COLO829 (cell line): ENCODE measurements at regions not wholly inside any gene's neighbourhood (a gene's known extent, or its start where the extent isn't known, plus 50 kb on each side); places are given as distances from the start of the nearest gene placed in this dataset.

Experiments
- DNase-seq: peaks from one replicate; pipeline ENCODE4 v3.0.0; 2012; ENCODE audit warnings: low spot score

DNA sequence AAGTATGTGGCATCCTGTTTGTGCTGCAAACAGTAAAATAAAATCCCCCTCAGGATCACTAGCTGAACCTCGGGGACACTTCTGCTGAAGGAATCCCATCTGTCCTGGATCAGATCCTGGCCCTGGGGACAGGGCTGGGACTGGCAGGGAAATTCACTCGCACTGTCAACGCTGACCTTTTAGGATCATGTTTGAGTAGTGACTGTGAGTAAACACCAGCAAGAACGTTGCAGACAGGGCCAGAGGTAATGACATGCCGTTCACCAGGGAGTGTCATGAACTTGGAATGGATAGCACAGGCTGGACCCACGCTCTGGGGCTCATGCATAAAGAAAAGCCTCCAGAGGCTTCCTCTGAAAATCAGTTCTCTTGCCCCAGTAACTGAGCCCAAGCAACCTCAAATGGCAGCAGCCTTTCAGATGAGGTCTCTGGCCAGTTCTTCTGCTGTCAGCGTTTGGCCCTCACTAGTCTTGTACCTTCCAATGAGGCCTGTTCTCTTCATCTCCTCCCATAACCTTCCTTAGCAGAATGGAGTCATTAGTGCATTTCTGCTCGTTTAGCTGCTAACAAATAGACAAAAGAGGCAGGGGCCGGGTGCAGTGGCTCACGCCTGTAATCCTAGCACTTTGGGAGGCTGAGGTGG is 51.0 kb upstream of the BARX2 start:
- no peak for DNase-seq

DNA sequence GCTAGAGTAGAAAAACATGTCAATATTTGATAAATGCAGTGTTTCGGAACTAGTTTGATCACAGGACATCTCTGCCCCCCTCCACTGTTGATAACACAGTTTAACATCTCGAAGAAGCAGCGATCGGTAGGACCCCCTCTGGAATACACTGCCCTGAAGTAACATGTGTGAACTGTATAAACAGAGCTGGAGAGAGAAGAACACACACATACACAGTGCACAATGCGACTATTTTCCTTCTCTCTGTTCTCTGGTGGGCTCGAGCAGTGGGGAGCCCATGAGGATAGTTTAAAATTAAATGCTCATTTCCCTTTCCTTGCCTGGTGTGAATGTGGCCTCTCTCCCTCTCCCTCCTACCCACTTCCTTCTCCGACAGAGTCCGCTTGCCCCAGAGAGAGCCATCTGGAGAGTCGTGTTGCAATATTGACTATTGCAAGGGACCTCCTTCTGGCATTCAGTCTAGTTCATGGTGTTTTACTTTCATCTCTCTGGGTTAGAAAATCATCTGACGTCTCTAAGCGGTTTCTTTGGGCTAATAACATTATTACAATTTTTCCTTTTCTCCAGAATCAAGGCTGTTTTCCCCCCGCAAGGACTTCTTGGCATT is 51.6 kb upstream of the BARX2 start:
- no peak for DNase-seq

DNA sequence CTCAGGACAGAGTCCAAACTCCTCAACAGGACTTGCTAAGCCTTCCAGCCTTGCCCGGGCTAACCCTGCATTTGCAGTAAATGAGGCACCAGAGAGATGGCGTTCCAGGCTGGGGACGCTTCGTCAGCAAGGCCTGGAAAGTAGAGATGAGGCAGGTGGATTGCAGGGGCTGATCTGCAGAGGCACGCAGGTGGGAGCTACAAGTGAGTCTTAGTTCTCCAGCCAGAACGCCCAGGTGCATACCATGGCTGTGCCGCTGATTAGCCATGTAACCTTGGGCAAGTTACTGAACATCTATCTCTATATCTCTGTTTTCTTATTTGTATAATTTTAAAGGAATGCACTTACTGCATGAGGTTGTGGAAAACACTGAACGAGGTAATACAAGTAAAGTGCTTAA is 52.7 kb upstream of the BARX2 start:
- DNase-seq: no peak

DNA sequence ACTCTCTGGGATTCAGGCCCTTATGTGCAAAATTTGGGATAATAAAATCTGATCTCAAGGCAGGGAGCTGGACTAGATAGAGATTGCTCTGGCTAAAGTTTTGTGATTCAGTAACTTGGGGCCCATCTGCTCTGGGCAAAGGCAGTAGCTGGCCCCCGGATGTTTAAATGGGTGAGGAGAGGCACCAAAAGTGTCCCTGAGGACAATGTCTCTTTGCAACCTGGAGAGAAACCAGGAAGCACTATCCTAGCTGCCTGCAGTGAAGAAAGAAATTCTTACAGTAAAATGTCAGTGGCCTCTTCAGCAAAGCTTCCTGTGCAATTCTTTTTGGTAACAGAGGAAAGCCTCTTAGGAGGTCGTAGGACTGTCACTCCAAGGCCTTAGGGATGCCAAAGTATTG is 54.6 kb upstream of the BARX2 start:
- DNase-seq: no peak

DNA sequence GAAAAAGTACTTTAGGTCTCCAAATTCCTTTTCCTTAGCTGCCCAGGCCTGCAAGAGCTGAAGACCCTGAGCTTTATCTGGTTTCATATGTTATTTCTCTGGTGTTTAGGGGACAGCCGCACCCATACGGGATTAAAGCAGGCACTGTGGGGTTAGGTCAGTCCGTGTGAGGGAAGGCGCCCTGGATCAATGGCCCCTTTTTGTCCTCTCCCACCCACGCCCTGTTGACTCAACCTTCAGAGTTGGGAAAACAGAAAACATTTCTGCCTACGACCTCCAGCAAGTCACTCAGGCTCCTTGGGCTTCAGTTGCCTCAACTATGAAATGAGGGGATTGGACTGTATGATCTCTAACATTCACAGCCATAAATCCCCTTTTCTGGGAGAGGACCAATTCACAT is 55.2 kb upstream of the BARX2 start:
- DNase-seq: peak; percentile 85

DNA sequence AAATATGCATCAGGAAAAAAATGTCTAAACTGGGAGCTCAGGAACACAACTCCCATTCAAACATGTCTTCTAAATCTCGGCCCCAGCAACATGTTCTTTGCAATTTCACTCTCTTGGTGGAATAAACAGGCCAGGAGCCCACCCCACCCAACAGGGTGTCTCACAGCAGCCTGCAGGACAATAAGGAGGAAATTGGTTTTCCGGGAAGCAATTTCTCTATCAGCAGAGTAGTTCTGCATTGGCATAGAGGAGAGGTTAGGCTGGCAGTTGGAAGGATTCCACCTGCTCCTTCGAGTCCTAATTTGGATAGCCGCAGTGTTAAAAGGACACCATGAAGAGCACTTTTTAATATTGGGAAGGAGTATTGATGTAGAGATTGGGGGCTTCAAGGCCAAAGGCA is 55.9 kb upstream of the BARX2 start:
- no peak for DNase-seq

DNA sequence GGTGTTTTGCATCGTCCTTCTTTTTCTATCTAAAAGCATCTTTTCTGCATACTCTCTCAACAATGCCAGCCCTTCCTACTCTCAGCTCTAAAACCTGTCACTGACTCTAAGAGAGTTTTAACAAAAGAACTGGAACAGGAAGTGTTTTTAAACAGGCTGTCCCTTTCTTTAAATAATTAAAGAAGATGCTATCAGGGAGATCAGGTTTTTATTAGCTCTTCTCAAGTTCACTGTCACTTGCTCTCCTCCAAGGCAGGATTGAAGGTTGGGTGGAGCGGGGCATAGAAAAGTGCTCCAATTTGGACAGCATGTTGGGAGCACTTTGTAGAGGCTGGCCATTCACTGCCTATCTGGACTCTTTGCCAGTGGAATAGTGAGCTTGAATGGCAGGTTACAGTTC is 56.4 kb upstream of the BARX2 start:
- DNase-seq: no peak

DNA sequence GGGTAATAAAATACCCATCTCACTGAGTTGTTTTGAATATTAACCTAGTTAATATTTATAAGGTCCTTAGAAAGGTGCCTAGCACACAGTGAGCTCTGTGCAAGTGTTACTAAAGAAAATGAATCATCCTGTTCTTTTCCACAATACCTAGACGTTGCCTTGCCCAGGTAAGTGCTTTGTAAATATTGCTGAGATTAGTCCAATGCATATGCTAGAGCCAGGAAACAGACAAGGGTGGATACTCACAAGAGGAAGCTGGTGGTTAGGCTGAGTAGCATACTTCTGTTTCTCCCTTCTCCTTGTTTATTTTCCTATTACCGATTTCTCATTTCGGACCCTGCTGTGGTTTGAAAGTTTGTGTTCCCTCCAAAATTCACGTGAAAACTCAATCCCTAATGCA is 58.1 kb upstream of the BARX2 start:
- DNase-seq: no peak

DNA sequence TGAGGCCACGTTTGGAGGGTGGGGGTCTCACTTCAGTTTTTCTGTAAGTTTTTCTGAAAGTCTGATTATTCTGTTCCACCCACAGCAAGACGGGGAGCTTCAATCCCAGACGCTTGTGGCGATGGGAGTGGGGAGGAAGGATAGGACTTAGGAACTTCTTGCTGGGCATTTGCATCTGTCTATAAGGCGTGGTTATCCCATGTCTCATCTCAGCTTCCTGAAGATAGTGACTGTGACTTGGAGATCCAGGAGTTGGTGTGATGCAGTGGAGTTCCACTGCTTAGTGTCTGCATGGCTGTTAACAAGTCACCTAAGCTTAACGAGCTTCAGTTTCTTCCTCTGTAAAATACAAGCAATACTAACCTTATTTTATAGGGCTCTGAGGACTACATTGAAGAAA is 58.9 kb upstream of the BARX2 start:
- no peak for DNase-seq

DNA sequence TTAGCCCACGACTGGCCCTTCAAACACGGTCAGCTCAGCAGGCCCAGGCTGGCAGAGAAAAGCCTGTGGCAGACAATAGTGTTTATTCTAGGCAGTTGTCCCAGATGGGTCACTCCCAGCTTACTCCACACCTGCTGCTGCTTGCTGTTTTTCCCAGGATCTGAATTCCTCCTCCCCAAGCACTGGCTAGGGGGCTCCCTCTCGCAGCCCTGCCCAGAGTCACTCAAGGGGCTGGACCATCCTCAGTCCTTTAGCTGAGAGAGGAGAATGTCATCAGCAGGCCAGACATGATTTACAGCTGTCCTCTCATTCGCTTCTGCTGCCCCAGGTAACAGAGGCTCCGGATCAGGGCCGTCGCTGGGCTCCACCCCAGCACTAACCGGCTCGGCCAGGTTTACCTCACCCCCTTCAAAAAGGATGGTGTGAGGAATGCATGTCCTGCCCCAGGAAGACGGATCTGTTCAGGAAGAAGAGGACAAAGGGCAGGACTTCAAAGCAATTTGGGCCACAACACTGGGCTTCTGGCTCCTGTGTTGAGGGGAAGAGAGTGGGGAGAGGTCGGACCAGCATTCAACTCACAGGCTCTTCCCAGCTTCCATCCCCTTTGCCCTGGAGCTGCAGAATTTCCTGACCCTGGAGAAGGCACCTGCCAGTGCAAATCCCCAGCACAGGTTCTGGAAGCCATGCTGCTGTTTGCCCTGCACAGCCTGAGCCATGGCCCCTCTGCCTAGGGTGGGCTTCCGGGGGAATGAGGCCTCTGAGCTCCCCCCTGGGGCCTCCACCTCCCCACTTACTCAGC is 59.7 kb upstream of the BARX2 start:
- DNase-seq: no peak

DNA sequence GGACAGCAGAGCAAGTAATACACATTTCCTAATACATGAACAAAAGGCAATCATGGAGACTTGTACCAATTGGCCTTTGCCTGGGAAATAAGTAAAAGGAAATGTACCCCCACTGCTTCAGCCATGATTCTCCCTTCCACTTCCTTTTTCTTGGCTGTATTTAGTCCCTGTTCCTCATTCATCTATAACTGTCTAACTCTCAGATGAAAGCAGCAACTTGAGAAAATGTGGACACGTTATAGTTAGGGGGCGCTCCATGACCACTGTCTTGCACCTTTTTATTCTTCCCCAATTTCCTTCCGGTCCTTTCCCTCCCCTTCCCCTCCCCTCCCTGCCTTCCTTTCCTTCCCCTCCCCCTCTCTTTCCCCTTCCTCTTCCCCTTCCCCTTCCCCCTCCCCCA is 61.3 kb upstream of the BARX2 start:
- DNase-seq: no peak

DNA sequence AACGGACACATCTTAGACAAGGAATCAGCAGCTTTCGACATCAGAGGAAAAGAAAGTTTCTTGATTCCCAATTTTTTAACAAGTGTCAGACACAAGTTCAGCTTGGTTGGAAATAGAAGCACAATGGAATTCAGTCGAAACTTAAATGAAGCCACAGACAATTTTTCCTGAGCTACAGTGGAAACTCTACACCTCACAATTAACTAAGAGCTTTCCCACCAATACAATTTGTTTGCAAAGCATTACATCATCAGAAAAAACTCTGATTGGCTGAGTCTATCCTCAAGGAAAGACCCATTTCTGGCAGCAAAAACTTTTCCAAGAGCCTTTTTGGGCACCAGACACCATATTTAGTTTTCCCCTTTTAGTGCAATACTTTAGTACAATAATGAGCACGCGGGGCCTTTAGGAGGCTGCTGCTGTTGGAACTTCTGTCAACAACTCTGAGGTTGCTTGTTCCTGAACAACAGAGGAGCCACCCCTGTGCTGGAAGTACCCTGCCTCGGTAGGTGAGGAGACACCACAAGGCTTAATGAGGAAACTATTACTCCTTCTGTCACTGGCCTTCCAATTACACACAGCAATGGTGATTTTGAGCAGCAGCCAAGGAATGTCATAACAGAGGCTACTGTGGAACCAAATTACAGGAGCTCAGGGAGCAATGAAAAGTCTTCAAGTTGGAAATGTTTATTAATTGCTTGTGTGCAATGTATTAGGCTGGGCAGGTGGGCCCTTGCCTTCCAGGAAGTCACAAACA is 61.9 kb upstream of the BARX2 start:
- DNase-seq: no peak

DNA sequence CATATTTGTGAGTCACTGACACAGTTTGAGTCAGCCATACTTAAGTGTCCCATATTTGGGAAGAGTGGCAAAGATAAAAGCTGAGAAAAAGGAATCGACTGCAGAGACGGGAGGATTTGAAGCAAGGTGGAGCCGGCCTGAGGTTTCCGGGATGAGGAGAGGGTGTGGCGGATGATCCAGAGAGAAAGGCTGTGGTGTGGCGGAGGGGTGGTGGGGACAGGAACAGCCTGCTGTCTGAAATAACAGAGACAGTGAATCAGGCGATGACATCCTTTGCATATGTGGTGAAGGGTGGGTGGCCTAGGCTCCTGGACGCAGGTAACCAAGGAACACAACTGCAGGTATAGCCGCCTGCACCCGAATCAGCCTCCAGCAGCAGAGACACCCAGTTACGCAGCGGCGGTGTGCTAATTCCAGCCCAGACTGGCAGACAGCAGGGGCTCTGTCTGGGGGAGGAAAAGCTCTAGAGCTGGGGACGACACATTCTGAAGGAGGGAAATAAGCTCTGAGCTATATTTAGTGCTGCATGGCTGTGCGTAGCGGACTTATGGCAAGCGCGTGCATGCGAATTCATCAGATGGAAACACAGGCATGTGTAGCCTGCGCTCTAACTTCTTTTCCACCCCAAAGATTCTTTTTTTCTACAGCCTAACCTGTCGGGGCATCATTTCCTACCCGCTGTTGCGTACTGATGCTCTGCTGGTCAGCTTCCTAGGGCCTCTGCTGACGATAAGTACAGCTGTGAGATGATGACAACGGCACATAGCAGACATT is 62.7 kb upstream of the BARX2 start:
- no peak for DNase-seq

DNA sequence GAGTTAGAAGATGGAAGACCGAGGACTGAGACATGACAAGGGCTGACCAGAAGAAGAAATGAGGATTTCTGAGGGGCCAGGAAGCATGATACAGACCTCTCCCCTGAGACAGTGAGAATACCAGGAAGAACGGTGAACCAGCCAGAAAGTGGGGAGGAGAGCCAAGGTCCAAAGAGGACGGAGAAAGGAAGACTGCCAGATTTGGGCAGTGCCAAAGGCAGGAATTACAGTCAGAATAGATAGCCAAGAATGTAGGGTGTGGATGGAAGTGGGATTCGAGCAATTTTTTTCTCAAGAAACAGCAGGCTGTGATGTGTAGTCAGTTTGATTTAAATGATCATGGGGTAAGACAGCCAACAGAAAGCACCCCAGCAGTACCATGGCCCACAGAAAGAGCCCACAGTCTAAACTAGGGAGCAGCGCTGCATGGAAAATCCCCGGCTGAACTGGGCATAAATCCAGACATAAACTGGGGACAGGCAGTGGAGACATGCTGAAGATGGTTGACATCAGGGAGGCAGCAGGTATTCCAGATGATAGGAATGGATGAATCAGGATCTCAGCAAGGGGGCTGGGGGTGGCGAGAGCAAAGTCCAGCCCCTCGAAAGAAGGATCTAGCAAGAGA is 67.3 kb upstream of the BARX2 start:
- DNase-seq: no peak

DNA sequence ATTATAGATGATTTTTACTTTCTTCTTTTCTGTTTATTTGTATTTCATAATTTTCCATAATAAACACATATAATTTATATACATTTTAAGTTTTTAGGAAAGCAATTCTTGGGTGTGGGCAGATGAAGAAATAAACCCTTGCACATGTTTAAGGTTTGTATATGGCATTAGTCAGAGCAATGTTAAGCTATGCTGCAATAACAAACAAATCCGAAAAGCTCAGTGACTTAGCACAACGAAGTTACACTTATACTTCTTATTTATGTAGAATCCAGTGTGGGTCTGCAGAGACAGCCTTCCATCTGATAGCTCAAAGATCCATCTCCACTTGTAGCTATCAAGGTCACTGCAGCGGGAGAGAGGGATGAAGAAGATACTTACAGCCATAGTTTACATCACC is 68.5 kb upstream of the BARX2 start:
- DNase-seq: no peak

DNA sequence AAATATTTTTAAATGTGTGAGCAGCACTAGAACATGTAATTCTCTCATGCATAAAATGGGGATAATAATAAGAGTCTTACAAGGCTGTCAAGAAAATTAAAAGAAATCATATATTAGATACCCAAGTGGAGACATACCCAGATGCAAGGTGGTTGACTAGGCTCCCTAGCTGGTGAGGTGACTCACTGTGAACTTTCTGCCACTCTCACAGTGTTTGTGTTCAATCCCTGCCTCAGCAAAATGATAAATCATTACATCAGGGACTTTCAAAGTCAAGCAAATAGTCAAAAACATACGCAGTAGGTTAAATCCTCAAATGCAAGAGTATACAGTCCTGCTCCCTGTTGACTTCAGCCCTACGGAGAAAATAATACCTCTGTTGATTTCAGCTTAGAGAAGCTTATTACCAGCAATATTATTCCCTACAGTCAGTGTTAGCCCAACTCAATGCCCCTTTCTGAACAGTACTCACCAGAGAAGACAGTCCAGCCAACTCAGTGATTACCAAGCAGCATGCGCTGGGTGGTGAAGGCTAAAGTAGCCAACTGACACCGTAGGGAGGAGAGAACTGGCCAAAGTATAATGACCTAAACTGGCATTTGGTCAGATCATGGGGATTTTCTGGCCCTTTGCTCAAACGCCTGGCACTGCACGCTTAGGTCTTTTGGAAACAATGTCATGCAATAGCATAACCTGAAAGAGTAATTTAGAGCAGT is 73.1 kb upstream of the BARX2 start:
- DNase-seq: no peak

DNA sequence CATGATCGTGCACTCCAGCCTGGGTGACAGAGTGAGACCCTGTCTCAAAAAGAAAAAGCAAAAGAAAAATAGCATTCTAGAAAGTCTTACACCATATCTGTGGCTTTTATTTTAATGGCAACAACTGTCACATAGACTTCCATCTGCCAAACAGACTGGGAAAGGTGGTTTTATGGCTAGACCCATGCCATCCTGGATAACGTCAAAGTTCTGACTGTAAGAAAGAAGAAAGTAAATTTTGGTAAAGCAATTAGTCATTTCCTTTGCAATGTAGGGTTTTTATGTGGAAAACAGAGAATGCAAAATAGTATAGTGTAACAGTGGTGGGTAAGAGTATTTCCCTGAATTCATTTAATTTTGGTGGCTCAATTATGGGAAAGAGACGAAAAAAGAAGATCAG is 75.5 kb upstream of the BARX2 start:
- no peak for DNase-seq

DNA sequence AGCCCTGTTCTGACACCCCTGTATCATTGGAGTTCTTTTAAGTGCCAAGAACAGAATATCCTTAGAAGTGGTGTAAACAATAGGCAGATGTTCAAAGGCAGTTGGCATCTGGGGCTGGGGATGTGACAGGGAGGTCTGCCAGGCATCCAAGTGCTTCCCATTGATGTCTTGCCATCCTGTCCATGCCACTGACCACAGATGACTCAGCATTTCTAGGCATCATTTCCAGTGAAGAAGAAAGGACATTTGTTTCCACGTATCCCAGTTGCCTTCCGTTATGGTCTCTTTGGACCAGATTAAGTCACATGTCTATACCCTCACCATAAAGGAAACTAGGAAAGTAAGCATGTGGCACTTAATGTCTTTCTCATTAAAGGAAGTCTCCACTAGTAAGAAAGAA is 76.7 kb upstream of the BARX2 start:
- peak; percentile 83 for DNase-seq

DNA sequence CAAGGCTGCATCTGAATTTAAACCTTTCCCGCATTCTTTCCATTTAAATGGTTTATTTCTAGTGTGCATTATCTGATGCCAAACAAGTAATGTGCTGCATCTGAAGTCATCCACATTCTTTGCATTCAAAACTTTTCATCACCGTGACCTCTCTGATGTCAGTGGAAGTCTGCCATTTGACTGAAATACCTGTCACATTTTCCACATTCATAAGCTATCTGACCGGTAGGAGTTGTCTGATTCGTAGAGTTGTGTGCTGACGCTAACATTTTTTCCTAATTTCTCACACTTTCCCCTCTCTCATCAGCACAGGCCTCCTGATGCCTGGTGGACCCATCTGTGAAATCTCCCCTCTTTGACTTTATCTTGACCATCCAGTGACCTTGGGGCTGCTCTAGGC is 79.9 kb upstream of the BARX2 start:
- DNase-seq: no peak

DNA sequence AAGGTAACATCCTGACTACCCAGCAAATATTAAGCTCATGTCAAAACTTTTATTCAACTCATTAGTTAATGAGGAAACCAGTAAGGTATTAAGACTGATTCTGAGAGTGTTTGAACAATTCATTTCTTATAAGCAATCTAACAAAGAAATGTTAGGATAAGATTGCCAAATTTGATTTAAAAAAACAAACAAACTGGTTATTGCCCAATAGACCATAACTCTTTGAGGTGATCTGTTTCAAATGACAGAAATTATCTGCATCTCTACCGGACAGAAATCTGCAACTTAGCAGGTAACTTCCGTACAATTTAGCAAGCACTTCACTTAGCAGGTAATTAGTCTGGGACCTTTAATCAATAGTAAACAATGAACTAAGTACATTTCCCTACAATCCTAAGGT is 82.9 kb upstream of the BARX2 start:
- no peak for DNase-seq

DNA sequence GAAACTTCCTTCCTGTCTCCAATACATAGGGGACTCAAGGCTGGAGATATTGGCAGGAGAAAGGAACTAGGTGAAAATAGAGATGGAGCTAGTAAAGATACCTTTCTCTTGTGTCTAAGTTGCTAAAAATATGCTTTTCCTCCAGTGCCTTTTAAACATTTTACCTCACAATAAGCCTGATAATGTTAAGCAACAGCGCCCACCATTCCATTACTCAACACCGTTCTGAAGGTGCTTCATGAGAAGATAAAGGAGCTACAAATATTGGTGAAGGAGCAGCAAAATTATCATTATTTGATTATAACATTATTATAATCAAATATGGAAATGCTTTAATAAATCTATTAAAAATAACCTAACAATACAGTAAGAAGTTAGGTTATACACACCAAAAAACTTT is 83.6 kb upstream of the BARX2 start:
- no peak for DNase-seq
